Lower lobe of right lung (tissue), 2 donors: ENCODE measurements at regions not wholly inside any gene's neighbourhood (a gene's known extent, or its start where the extent isn't known, plus 50 kb on each side); places are given as distances from the start of the nearest gene placed in this dataset.

Source experiments
- ATAC-seq, 2 donors: fragments of 200-7000 bp; cut with Tn5 transposase; one replicate each; pipeline ENCODE4 v1.9.1; 2020 to 2022; ENCODE audit warnings: mild to moderate bottlenecking in 2 of 2, moderate library complexity in 2 of 2
- DNase-seq: peaks from one replicate; pipeline ENCODE4 v3.0.0-alpha.2; 2020
- H3K27ac ChIP-seq: fragments of 200-600 bp; one replicate; pipeline ENCODE4 v1.8.0; 2022
- H3K27me3 ChIP-seq: fragments of 200-600 bp; one replicate; pipeline ENCODE4 v1.8.0; 2022; ENCODE audit warnings: low read depth
- H3K36me3 ChIP-seq: fragments of 200-600 bp; one replicate; pipeline ENCODE4 v1.8.0; 2022; ENCODE audit warnings: mild to moderate bottlenecking
- H3K4me1 ChIP-seq: fragments of 200-600 bp; one replicate; pipeline ENCODE4 v1.8.0; 2022
- H3K4me3 ChIP-seq: fragments of 200-600 bp; one replicate; pipeline ENCODE4 v1.8.0; 2022; ENCODE audit warnings: mild to moderate bottlenecking
- H3K9me3 ChIP-seq: fragments of 200-600 bp; one replicate; pipeline ENCODE4 v1.8.0; 2022
- CTCF ChIP-seq: fragments of 200-600 bp; IDR thresholded peaks from one replicate; pipeline ENCODE4 v1.8.0; 2022; ENCODE audit warnings: antibody characterized with exemption, mild to moderate bottlenecking
- intact Hi-C: fragments of 100-400 bp; cut with DNase I; formaldehyde crosslinking; loops from one replicate; pipeline ENCODE4 v1.11.0; 2022
- donor health status: DM: no; HTN: yes; CAD: no; lungs with severe emphysema.

- no peaks in the 10 kb centered on the region for H3K4me1 ChIP-seq
- H3K9me3 ChIP-seq = no peaks in the 10 kb centered on the region
- peaks cover 25% of the 10 kb centered on the region for H3K27me3 ChIP-seq
- ATAC-seq (no peak), DNase-seq (no peak)
- no peak overlapping the region for H3K4me3 ChIP-seq
- no peak overlapping the region for H3K27ac ChIP-seq
- no peaks in the 10 kb centered on the region for H3K36me3 ChIP-seq
- intact Hi-C loops = no loop called here
- TF ChIP-seq CTCF = no peak
These were observed 860.8 kb downstream of the TBC1D22A start for GRCh38 chr22:47623066-47623762.

GRCh38 chr22:47622541-47622940, 860.1 kb downstream of the TBC1D22A start:
- no peaks in the 10 kb centered on the region for H3K4me1 ChIP-seq
- no peak for TF ChIP-seq CTCF
- H3K9me3 ChIP-seq = no peaks in the 10 kb centered on the region
- no peaks in the 10 kb centered on the region for H3K36me3 ChIP-seq
- no peak overlapping the region for H3K4me3 ChIP-seq
- ATAC-seq = no peak
- peaks cover 32% of the 10 kb centered on the region for H3K27me3 ChIP-seq
- intact Hi-C loops = no loop called here
- no peak for DNase-seq
- H3K27ac ChIP-seq = no peak overlapping the region

GRCh38 chr22:47621253-47621652, 858.8 kb downstream of the TBC1D22A start:
- Histone ChIP-seq H3K36me3 (no peaks in the 10 kb centered on the region), H3K4me3 (no peak overlapping the region), H3K4me1 (no peaks in the 10 kb centered on the region), H3K9me3 (no peaks in the 10 kb centered on the region), H3K27ac (no peak overlapping the region), H3K27me3 (peaks cover 38% of the 10 kb centered on the region)
- DNase-seq (no peak), ATAC-seq (no peak)
- TF ChIP-seq CTCF = no peak
- intact Hi-C loops = no loop called here

- intact Hi-C loops = no loop called here
- Histone ChIP-seq H3K4me1 (no peaks in the 10 kb centered on the region), H3K4me3 (no peak overlapping the region), H3K36me3 (no peaks in the 10 kb centered on the region), H3K27me3 (peaks cover 35% of the 10 kb centered on the region), H3K9me3 (no peaks in the 10 kb centered on the region), H3K27ac (no peak overlapping the region)
- TF ChIP-seq CTCF = no peak
- ATAC-seq (no peak), DNase-seq (no peak)
These were observed 857.9 kb downstream of the TBC1D22A start for GRCh38 chr22:47620391-47620790.

GRCh38 chr22:47619631-47620030, 857.2 kb downstream of the TBC1D22A start:
- no peak for DNase-seq
- Histone ChIP-seq H3K27ac (no peak overlapping the region), H3K27me3 (peaks cover 34% of the 10 kb centered on the region), H3K4me3 (no peak overlapping the region), H3K9me3 (no peaks in the 10 kb centered on the region), H3K36me3 (no peaks in the 10 kb centered on the region), H3K4me1 (no peaks in the 10 kb centered on the region)
- no peak for TF ChIP-seq CTCF
- intact Hi-C loops = no loop called here
- no peak for ATAC-seq
